Adrenal gland (tissue), 9 donors: ENCODE measurements at regions not wholly inside any gene's neighbourhood (a gene's known extent, or its start where the extent isn't known, plus 50 kb on each side); places are given as distances from the start of the nearest gene placed in this dataset.

Experiments
- DNase-seq, 7 donors: peaks; one replicate each; pipeline ENCODE4 v3.0.0-alpha.2; 2019 to 2020
- H3K27ac ChIP-seq, 5 donors: fragments of 200-600 bp; sonication (generic) in 4 of 5; 1 replicate in 3 of 5; 2 replicates in 2 of 5; pipeline versions ENCODE4 v1.5.1 to v1.8.0; 2016 to 2020; ENCODE audit warnings: mild to moderate bottlenecking in 1 of 5
- H3K27me3 ChIP-seq: fragments of 200-600 bp; 2 replicates; pipeline ENCODE4 v1.8.0; 2021
- H3K36me3 ChIP-seq, 2 donors: fragments of 200-600 bp; replicated peaks in 1 of 2; 1 replicate in 1 of 2; 2 replicates in 1 of 2; pipeline versions ENCODE4 v1.5.1 to v1.8.0; 2018 to 2022
- H3K4me1 ChIP-seq, 2 donors: fragments of 200-600 bp; replicated peaks in 1 of 2; 1 replicate in 1 of 2; 2 replicates in 1 of 2; pipeline versions ENCODE4 v1.5.1 to v1.8.0; 2018 to 2021
- H3K4me3 ChIP-seq, 4 donors: fragments of 200-600 bp; sonication (generic) in 3 of 4; one replicate each; pipeline ENCODE4 v1.5.1; 2016 to 2018
- H3K9me3 ChIP-seq, 3 donors: fragments of 200-600 bp; sonication (generic) in 1 of 3; replicated peaks in 1 of 3; 1 replicate in 2 of 3; 2 replicates in 1 of 3; pipeline versions ENCODE4 v1.5.1 to v1.8.0; 2016 to 2021
- POLR2A ChIP-seq, 2 donors: fragments of 450-650 bp; IDR thresholded peaks; one replicate each; pipeline ENCODE4 v1.6.1; 2017; ENCODE audit warnings: antibody characterized with exemption in 2 of 2, mild to moderate bottlenecking in 2 of 2, moderate library complexity in 1 of 2
- WGBS, 4 donors: extraction: QIAGEN DNeasy Blood & Tissue Kit in 2 of 4; methylation state at CpG; one replicate each; pipeline versions ENCODE4 v1.1.5 to v1.1.7; 2013 to 2017; 5-methylcytosine and 5-hydroxymethylcytosine counted together
- intact Hi-C, 2 donors: fragments of 100-400 bp; cut with DNase I; formaldehyde crosslinking; loops; one replicate each; pipeline versions ENCODE4 v1.14.1 to v1.15.0; 2022 to 2023
- TF ChIP-seq, protein P1 (sequence below), 6 experiments: fragments of 450-650 bp in 4 of 6; fragments of 200-600 bp in 2 of 6; sonication (generic) in 1 of 6; IDR thresholded peaks; 1 replicate in 5 of 6; 2 replicates in 1 of 6; pipeline versions ENCODE4 v1.5.1 to v1.8.0; 2016 to 2021; ENCODE audit warnings: antibody characterized with exemption in 6 of 6, mild to moderate bottlenecking in 2 of 6, moderate library complexity in 1 of 6
- donor health status: healthy with polysubstance abuse.
- donor health status: Bipolar disorder and iron deficiency.
- donor health status: DM: yes; HTN: yes; CAD: no.
- donor health status: DM: no; HTN: no; CAD: no.
- donor health status: DM: no; HTN: no; CAD: no.

DNA sequence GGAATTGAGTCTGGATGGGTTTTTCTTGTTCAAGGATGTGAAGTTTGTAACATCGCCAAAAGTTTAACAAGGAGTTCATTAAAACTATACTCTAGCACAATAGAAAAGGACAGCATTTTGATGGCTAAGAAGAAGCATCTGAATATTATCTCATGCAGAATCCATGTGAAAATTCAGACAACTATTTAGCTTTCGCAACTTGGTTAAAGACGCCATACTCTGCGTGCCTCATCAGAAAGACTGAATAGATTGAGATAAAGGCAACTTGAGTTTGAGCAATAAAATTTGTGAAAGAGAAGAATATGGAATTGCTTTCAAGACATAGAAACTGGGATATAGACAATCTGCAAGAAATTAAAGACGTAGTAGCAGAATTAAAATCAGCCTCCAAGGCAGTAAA, 151.1 kb upstream of the MYOCD start:
- no peak overlapping the region for H3K4me3 ChIP-seq
- DNase-seq, result no peak
- H3K27ac ChIP-seq, result no peak overlapping the region
- no peaks in the 10 kb centered on the region for H3K9me3 ChIP-seq
- no peaks in the 10 kb centered on the region for H3K4me1 ChIP-seq
- 85 to 92% (median 89%) methylated on average over 5 of the region's 5 CpGs for WGBS, 4 donors
- TF ChIP-seq POLR2A (IDR thresholded peaks at IDR 0.05), result no peak
- TF ChIP-seq, protein P1, sequence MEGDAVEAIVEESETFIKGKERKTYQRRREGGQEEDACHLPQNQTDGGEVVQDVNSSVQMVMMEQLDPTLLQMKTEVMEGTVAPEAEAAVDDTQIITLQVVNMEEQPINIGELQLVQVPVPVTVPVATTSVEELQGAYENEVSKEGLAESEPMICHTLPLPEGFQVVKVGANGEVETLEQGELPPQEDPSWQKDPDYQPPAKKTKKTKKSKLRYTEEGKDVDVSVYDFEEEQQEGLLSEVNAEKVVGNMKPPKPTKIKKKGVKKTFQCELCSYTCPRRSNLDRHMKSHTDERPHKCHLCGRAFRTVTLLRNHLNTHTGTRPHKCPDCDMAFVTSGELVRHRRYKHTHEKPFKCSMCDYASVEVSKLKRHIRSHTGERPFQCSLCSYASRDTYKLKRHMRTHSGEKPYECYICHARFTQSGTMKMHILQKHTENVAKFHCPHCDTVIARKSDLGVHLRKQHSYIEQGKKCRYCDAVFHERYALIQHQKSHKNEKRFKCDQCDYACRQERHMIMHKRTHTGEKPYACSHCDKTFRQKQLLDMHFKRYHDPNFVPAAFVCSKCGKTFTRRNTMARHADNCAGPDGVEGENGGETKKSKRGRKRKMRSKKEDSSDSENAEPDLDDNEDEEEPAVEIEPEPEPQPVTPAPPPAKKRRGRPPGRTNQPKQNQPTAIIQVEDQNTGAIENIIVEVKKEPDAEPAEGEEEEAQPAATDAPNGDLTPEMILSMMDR (IDR thresholded peaks at IDR 0.05), result no peak
- no peaks in the 10 kb centered on the region for H3K27me3 ChIP-seq
- intact Hi-C loops, result no loop called here
- H3K36me3 ChIP-seq, result no peaks in the 10 kb centered on the region

DNA sequence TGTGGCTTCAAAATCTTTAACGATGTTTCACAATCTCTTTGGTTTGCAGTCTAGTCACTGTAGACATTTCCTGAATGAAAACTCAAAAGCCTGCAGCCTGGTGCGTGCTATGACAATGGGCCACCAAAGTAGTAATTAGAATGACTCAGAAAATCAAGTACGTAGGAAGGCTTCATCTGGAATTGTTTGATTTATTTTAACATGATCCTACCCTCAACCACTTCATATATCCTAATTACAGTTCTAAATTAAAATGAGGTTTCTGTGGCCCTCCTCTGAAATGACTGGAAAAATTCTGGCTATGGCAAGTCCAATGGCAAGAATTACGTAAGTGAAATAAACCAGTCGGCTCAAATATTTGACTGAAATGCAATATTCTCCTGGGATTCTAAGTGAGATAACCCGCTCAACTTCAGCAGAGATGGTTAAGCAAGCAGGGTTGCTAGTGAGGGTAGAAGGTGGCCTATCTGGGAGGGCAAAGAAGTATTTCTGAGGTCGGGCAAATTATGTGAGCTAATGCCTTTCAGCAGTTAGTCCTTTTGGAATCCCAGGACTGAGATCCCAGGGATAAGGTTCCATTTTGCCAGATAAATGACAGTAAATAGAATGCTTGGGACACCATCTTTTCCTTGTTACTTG, 145.6 kb upstream of the MYOCD start:
- Histone ChIP-seq H3K9me3 (no peaks in the 10 kb centered on the region), H3K27me3 (no peaks in the 10 kb centered on the region), H3K36me3 (no peaks in the 10 kb centered on the region), H3K4me1 (no peaks in the 10 kb centered on the region), H3K4me3 (no peak overlapping the region), H3K27ac (no peak overlapping the region)
- TF ChIP-seq POLR2A (IDR thresholded peaks at IDR 0.05), result no peak
- TF ChIP-seq, protein P1 (IDR thresholded peaks at IDR 0.05), result no peak
- intact Hi-C loops, result no loop called here
- 73 to 83% (median 79%) methylated on average over 7 of the region's 7 CpGs for WGBS, 4 donors
- no peak for DNase-seq

DNA sequence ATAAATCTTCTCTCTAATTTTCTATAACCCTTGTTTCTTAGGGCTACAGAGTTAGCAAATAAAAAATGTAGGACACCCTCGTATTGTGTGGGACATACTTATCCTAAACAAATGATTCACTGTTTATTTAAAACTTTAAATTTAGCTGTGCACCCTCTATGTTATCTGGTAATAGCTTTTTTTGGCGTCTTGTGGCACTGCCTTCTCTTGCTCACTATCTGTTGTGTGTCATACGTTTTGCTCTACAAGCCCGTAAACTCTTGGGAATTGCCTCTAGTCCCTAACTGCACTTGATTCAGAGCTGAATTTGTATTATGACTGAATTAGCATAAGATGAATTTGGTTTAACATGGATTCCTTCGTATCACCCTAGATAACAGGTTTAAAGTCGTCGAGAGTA, 144.3 kb upstream of the MYOCD start:
- H3K27me3 ChIP-seq, result no peaks in the 10 kb centered on the region
- no peaks in the 10 kb centered on the region for H3K36me3 ChIP-seq
- no peak for DNase-seq
- WGBS, 4 donors, result 77 to 83% (median 79%) methylated on average over 7 of the region's 7 CpGs
- intact Hi-C loops, result no loop called here
- H3K9me3 ChIP-seq, result no peaks in the 10 kb centered on the region
- H3K27ac ChIP-seq, result no peak overlapping the region
- TF ChIP-seq, protein P1 (IDR thresholded peaks at IDR 0.05), result no peak
- no peak for TF ChIP-seq POLR2A (IDR thresholded peaks at IDR 0.05)
- no peaks in the 10 kb centered on the region for H3K4me1 ChIP-seq
- H3K4me3 ChIP-seq, result no peak overlapping the region

DNA sequence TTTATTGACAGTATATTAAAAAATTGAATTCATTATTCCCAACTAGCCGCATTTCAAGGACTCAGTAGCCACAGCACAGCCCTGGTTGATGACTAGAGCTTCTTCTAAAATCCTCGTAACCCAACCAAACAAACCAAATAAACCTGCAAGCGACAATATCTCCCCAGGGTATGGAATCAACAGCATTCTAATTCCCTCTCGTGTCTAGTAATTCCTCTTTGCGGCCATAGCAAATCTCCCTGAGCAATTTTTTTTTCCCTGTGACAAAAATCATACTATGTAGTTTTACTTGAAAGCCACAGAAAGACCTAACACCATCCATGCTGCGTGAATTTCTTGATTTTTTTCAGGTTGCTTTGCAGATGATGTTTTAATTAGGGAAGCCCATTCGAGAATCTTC, 143.4 kb upstream of the MYOCD start:
- WGBS, 4 donors, result 62 to 76% (median 70%) methylated on average over 7 of the region's 7 CpGs
- DNase-seq, result no peak
- Histone ChIP-seq H3K9me3 (no peaks in the 10 kb centered on the region), H3K4me1 (no peaks in the 10 kb centered on the region), H3K36me3 (no peaks in the 10 kb centered on the region), H3K27me3 (no peaks in the 10 kb centered on the region), H3K27ac (no peak overlapping the region), H3K4me3 (no peak overlapping the region)
- intact Hi-C loops, result no loop called here
- TF ChIP-seq POLR2A (IDR thresholded peaks at IDR 0.05), result no peak
- TF ChIP-seq, protein P1 (IDR thresholded peaks at IDR 0.05), result no peak
